Epithelial cell of prostate (primary cell): ENCODE measurements at regions not wholly inside any gene's neighbourhood (a gene's known extent, or its start where the extent isn't known, plus 50 kb on each side); places are given as distances from the start of the nearest gene placed in this dataset.

ENCODE experiments used
- DNase-seq: peaks from one replicate; pipeline ENCODE4 v3.0.0-alpha.2; 2011; ENCODE audit warnings: low read depth, low spot score
- H3K27ac ChIP-seq: fragments of 450-650 bp; 2 replicates; pipeline ENCODE4 v1.5.1; 2017; ENCODE audit warnings: mild to moderate bottlenecking

- no peak for DNase-seq
- no peak overlapping the region for H3K27ac ChIP-seq
Measured at GRCh38 chr6:54440549-54440948, 132.3 kb downstream of the TINAG start.

GRCh38 chr6:54441020-54441419 lies 132.8 kb downstream of the TINAG start:
- H3K27ac ChIP-seq = no peak overlapping the region
- no peak for DNase-seq

- H3K27ac ChIP-seq = no peak overlapping the region
- DNase-seq = no peak
Measured at GRCh38 chr6:54441687-54442248, 133.5 kb downstream of the TINAG start.

GRCh38 chr6:54445207-54445606 lies 137.0 kb downstream of the TINAG start:
- no peak for DNase-seq
- no peak overlapping the region for H3K27ac ChIP-seq

- no peak overlapping the region for H3K27ac ChIP-seq
- DNase-seq = no peak
Measured at GRCh38 chr6:54448617-54449016, 140.4 kb downstream of the TINAG start.

- no peak for DNase-seq
- no peak overlapping the region for H3K27ac ChIP-seq
Measured at GRCh38 chr6:54451516-54451915, 143.3 kb downstream of the TINAG start.

GRCh38 chr6:54463354-54464024 lies 155.2 kb downstream of the TINAG start:
- no peak overlapping the region for H3K27ac ChIP-seq
- no peak for DNase-seq

GRCh38 chr6:54465649-54466300 lies 157.5 kb downstream of the TINAG start:
- DNase-seq = no peak
- H3K27ac ChIP-seq = no peak overlapping the region

- H3K27ac ChIP-seq = no peak overlapping the region
- DNase-seq = no peak
Measured at GRCh38 chr6:54467384-54467783, 159.1 kb downstream of the TINAG start.

- peak overlapping the region; percentile 36 for H3K27ac ChIP-seq
- no peak for DNase-seq
Measured at GRCh38 chr6:54473328-54473727, 165.1 kb downstream of the TINAG start.

GRCh38 chr6:54474898-54475297 lies 166.7 kb downstream of the TINAG start:
- DNase-seq = no peak
- H3K27ac ChIP-seq = no peak overlapping the region

GRCh38 chr6:54481091-54481490 lies 172.8 kb downstream of the TINAG start:
- no peak for DNase-seq
- no peak overlapping the region for H3K27ac ChIP-seq

GRCh38 chr6:54491431-54491830 lies 183.2 kb downstream of the TINAG start:
- peak; percentile 96 for DNase-seq
- peak overlapping the region; percentile 79 for H3K27ac ChIP-seq

GRCh38 chr6:54493138-54493537 lies 184.9 kb downstream of the TINAG start:
- DNase-seq = peak; percentile 50
- peak overlapping the region; percentile 62 for H3K27ac ChIP-seq

GRCh38 chr6:54503144-54503543 lies 194.9 kb downstream of the TINAG start:
- DNase-seq = no peak
- no peak overlapping the region for H3K27ac ChIP-seq

GRCh38 chr6:54515013-54515412 lies 206.8 kb downstream of the TINAG start:
- no peak for DNase-seq
- H3K27ac ChIP-seq = no peak overlapping the region

- no peak overlapping the region for H3K27ac ChIP-seq
- DNase-seq = no peak
Measured at GRCh38 chr6:54515713-54516112, 207.5 kb downstream of the TINAG start.

- no peak for DNase-seq
Measured at GRCh38 chr6:54516321-54516720, 208.1 kb downstream of the TINAG start.

GRCh38 chr6:54519161-54519560 lies 210.9 kb downstream of the TINAG start:
- H3K27ac ChIP-seq = no peak overlapping the region
- DNase-seq = no peak

More at GRCh38 chr6:54516321-54516720, 208.1 kb downstream of the TINAG start:
- H3K27ac ChIP-seq = no peak overlapping the region

GRCh38 chr6:54525731-54526130 lies 217.5 kb downstream of the TINAG start:
- no peak overlapping the region for H3K27ac ChIP-seq
- peak; percentile 29 for DNase-seq

- H3K27ac ChIP-seq = no peak overlapping the region
- no peak for DNase-seq
Measured at GRCh38 chr6:54533567-54533966, 225.3 kb downstream of the TINAG start.

GRCh38 chr6:54535568-54535967 lies 227.3 kb downstream of the TINAG start:
- no peak overlapping the region for H3K27ac ChIP-seq
- DNase-seq = no peak
